SW 1271 (cell line): ENCODE measurements at regions not wholly inside any gene's neighbourhood (a gene's known extent, or its start where the extent isn't known, plus 50 kb on each side); places are given as distances from the start of the nearest gene placed in this dataset.
"Not testable (repeated sequence)": the region's sequence is repeated elsewhere in the genome, so short reads cannot be mapped to it uniquely, and the experiment has no call there.

Experiments used
- DNase-seq, 2 experiments: peaks; one replicate each; lab custom pipeline; 2025; lab: John Stamatoyannopoulos, UW

- no peak for DNase-seq
These were observed 111.4 kb upstream of the TIAM1 start for GRCh38 chr21:31455506-31455905.

GRCh38 chr21:31450980-31451379 lies 106.9 kb upstream of the TIAM1 start:
- DNase-seq = no peak

- DNase-seq = no peak
These were observed 106.0 kb upstream of the TIAM1 start for GRCh38 chr21:31449921-31450535.

DNA sequence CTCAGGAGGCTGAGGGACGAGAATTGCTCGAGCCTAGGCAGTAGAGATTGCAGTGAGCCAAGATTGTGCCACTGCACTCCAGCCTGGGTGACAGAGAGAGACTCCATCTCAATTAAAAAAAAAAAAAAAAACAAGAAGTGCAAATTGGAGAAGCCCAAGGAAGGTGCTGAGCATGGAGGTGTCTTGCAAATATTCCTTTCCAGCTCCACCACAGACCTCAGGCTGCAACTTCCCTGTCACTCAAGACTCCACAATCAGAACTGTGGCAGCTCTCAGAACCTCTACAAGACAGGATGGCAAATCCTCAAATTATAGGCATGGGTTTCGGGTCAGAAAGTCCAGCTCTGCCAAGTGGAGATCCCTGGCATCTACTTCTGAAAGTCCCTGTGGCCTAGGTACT lies 104.4 kb upstream of the TIAM1 start:
- DNase-seq = no peak

GRCh38 chr21:31447505-31447904 lies 103.4 kb upstream of the TIAM1 start:
- no peak for DNase-seq

GRCh38 chr21:31446226-31446855 lies 102.3 kb upstream of the TIAM1 start:
- DNase-seq = no peak

GRCh38 chr21:31445137-31445536 lies 101.1 kb upstream of the TIAM1 start:
- DNase-seq = no peak

DNA sequence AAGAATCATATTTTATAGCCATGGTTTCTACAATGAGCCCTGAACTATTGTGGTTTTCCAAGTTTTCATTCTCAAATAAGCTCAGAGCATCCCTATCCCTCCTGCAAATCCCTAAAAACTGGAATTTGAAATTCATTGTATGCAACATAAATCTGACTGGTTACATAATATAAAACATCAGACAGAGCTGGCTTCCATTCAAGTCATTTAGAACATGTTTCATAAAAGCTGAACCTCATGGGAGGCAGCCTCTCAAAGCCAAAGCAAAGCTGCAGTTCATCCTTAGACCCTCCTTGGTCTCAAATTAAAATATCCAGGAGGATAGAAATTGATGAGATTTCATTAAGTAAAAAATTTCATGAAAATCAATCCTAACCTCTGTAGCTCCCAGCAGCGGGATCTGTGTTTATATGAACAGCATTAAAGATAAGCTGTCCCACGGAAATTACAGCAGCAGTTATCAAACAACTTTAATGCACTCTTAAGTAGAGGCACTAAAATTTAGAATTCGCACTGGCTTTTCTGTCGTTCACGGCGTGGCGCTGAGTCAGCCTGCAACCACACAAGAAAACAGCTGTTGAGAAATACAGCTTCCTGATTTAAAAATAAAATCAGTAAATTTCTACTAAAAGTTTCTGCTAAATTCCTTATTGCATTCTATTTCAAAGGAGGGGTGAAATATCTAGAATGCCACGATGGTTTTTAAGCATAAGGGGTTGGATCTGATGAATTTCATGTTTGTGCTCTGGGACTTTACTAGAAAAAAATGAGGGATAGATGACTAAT lies 99.9 kb upstream of the TIAM1 start:
- no peak for DNase-seq

DNA sequence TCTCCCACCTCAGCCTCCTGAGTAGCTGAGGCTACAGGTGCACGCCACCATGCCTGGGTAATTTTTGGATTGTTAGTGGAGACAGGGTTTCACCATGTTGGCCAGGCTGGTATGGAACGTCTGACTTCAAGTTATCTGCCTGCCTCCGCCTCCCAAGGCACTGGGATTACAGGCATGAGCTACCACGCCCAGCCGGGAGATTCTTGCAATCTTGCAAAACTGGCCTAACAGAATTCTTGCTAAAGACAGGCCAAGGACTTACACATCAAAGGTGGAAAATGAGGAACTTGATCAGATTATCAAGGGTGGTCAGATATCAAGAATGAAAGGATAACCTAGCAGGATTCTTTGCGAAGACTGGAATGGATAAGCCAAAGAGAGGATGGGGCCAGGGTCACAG lies 98.3 kb upstream of the TIAM1 start:
- DNase-seq = no peak

DNA sequence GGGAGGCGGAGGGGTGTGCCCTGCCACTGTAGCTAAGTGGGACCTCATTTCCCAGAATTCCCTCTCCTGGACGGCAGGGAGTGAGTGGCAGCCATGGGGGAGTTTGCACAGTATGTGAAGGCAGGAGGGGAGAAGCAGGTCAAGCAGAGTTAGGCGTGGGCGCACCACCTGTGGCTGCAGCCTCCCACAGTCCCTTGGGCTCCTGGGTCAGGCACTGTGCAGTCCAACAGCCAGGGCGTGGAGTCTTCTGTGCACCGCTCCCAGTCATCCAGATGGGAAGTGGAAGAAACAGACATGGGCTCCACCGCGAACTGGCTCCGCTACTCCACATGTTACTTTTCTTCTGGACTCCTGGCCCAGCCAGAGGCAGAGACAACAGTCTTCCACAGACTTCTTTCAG lies 85.4 kb upstream of the TIAM1 start:
- DNase-seq = no peak

GRCh38 chr21:31426235-31426797 lies 82.3 kb upstream of the TIAM1 start:
- no peak for DNase-seq

GRCh38 chr21:31425138-31425537 lies 81.1 kb upstream of the TIAM1 start:
- no peak for DNase-seq

DNA sequence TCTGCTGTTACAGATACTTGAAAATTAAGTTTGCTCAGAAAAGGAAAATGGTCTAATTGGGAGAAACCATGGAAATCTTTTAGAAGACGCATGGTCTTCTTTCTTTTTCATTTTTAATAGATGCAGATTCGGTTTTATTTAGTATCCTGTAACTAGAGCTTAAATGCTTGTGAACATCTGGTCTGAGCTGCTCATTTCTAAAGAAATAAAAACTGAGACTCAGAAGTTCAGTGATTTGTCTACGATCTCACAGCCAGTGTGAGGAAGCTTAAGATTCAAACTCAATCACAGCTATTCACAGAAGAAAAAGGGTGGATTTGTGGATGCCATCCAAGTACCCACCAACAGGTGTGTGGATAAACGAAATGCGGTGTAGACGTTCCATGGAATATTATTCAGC lies 80.0 kb upstream of the TIAM1 start:
- DNase-seq = no peak

DNA sequence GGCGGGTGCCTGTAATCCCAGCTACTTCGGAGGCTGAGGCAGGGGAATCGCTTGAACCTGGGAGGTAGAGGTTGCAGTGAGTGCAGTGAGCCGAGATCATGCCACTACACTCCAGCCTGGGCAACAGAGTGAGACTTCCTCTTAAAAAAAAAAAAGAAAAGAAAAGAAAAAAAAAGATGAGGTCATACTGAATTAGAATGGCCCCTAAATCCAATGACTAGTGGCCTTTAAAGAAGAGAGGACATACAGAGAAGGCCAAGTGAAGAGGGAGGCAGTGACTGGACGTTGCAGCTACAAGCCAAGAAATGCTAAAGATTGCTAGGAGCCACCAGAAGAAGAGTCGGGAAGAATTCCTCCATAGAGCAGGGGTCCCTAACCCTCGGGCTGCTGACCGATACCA lies 76.9 kb upstream of the TIAM1 start:
- no peak for DNase-seq

- no peak for DNase-seq
These were observed 76.3 kb upstream of the TIAM1 start for GRCh38 chr21:31420354-31420753.

DNA sequence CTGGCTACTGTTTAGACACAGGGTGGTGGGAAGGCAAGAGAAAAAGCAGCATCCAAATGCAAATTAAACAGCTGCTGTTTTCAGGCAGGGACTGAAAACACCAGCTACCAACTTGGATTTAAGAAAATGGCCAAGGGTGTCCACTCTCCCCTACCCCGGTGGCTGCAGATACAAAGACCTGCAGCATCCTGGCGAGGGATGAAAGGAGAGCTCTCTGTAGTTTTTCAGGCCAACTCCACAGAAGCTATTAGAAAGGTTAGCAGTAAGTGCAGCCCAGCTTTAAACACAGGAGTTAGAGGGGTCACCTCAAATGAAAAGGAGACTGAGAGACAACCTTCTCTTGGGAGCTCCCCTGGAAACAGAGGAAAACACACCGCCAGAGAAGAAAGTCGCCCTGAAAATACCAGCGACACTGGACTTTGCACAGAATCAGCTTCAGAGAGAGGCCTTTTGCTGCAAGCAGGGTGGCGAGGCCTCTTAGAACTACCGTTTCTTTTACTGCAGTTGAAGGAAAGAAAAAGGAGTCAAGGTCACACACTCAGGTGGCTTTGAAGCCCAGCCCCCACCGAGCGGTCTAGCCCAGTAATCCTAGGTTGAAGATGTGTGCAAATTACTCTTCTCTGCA lies 74.4 kb upstream of the TIAM1 start:
- DNase-seq = no peak

- DNase-seq = not testable (repeated sequence)
These were observed 73.2 kb upstream of the TIAM1 start for GRCh38 chr21:31417214-31417613.

GRCh38 chr21:31416465-31416864 lies 72.4 kb upstream of the TIAM1 start:
- DNase-seq = no peak

- no peak for DNase-seq
These were observed 70.4 kb upstream of the TIAM1 start for GRCh38 chr21:31414263-31415000.

DNA sequence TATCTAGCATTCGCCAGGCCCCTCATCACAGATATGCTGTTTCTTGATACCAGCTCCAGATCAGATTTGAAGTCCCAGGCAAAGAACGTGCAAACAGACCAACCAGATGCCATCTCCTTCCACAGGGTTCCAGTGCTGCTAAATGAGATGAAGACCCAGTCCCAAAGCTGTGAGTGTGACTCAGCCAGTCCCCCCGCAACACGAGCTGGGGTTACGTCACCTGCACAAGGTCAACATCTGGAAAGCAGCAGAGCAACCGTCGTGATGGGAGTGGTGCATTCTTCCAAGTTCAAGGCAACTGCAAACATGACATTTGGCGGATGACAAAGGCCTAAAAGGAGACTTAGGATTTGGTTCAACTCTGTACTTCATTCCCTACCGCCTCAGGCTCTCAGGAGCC lies 69.6 kb upstream of the TIAM1 start:
- no peak for DNase-seq

DNA sequence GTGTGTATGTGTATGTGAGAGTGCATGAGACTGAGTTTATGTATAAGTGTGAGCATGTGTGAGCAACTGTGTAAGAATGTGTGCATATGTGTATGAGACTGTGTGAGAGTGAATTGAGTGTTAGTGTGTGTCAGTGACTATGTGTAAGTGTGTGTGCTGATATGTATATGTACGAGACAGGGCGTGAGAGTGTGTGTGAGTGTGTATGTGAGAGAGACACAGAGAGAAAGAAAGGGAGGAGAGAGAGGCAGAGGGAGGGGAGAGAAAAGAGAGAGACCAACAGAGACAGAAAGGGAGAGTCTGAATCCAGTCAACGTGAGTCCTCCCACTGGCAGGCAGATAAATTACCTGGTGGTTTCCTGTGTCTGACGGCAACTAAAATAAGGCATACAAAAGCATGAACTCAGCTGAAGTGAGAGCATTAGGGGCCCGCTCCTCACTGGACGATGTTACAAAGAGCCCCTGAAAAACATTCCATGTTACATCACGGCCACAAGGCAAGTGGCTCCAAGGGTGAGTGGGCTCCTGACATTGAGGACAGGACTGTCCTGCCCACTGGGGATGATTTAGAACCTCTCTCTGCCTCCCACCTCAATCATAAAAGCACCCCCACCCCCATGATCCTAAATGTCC lies 66.6 kb upstream of the TIAM1 start:
- DNase-seq = no peak
